IMR-90 (cell line): ENCODE measurements at regions not wholly inside any gene's neighbourhood (a gene's known extent, or its start where the extent isn't known, plus 50 kb on each side); places are given as distances from the start of the nearest gene placed in this dataset.

ENCODE experiments used
- ATAC-seq: fragments of 200-7000 bp; cut with Tn5 transposase; 2 replicates; pipeline ENCODE4 v1.9.1; 2020; ENCODE audit warnings: low read depth, mild to moderate bottlenecking, moderate library complexity
- BruUV-seq: library from RNA; stranded (reverse); fragments of 400-500 nt; replicated peaks from 2 replicates; lab custom pipeline; 2021; lab: Mats Ljungman, UMichigan
- CTCF ChIA-PET: fragments of 300-600 bp; formaldehyde crosslinking; extraction: SDS; loops from one replicate; lab custom pipeline; 2021; ENCODE audit warnings: antibody characterized with exemption; lab: Yijun Ruan, JAX
- POLR2A ChIA-PET: fragments of 300-600 bp; sonication (Branson Sonifier 250); formaldehyde crosslinking; loops from one replicate; lab custom pipeline; 2022; ENCODE audit warnings: antibody characterized with exemption; ENCODE audit not compliant: unreplicated experiment; lab: Charles Lee
- DNase-seq: peaks from one replicate; pipeline ENCODE4 v3.0.0; 2013
- H2AFZ ChIP-seq: replicated peaks from 2 replicates; pipeline ENCODE3; 2013; ENCODE audit warnings: low read length, mild to moderate bottlenecking; ENCODE audit not compliant: poor library complexity
- H2AK5ac ChIP-seq: 2 replicates; pipeline ENCODE4 v1.6.1; 2013; ENCODE audit warnings: low read depth, low read length, inconsistent platforms
- H2AK9ac ChIP-seq: replicated peaks from 2 replicates; pipeline ENCODE3; 2013; ENCODE audit warnings: mild to moderate bottlenecking, low read depth, low read length, moderate library complexity; ENCODE audit not compliant: poor library complexity
- H2BK120ac ChIP-seq: 2 replicates; pipeline ENCODE4 v1.6.1; 2013; ENCODE audit warnings: low read depth, low read length, inconsistent platforms
- H2BK15ac ChIP-seq: 3 replicates; pipeline ENCODE4 v1.6.1; 2013; ENCODE audit warnings: low read depth, low read length, inconsistent platforms
- H2BK20ac ChIP-seq: 2 replicates; pipeline ENCODE4 v1.6.1; 2013; ENCODE audit warnings: low read depth, mild to moderate bottlenecking, inconsistent platforms, low read length, moderate library complexity
- H2BK5ac ChIP-seq: 2 replicates; pipeline ENCODE4 v1.6.1; 2013; ENCODE audit warnings: mild to moderate bottlenecking, low read depth, low read length, inconsistent platforms; ENCODE audit not compliant: poor library complexity, severe bottlenecking
- H3K14ac ChIP-seq: replicated peaks from 2 replicates; pipeline ENCODE4 v1.6.1; 2013; ENCODE audit warnings: low read depth, low read length, inconsistent platforms
- H3K18ac ChIP-seq: 2 replicates; pipeline ENCODE4 v1.6.1; 2013; ENCODE audit warnings: low read depth, low read length, control low read depth
- H3K23ac ChIP-seq: 2 replicates; pipeline ENCODE4 v1.6.1; 2013; ENCODE audit warnings: low read depth, low read length, inconsistent platforms
- H3K27ac ChIP-seq: 2 replicates; pipeline ENCODE4 v1.5.1; 2013; ENCODE audit warnings: mild to moderate bottlenecking, control low read depth, low read length; ENCODE audit not compliant: insufficient read depth
- H3K27me3 ChIP-seq: 2 replicates; pipeline ENCODE4 v1.6.1; 2013; ENCODE audit warnings: low read length; ENCODE audit not compliant: control insufficient read depth, insufficient read depth
- H3K36me3 ChIP-seq: 2 replicates; pipeline ENCODE4 v1.6.1; 2013; ENCODE audit warnings: low read length, mixed read lengths; ENCODE audit not compliant: control insufficient read depth, insufficient read depth
- H3K4ac ChIP-seq: 2 replicates; pipeline ENCODE4 v1.6.1; 2013; ENCODE audit warnings: low read depth, low read length, inconsistent platforms
- H3K4me1 ChIP-seq: 2 replicates; pipeline ENCODE4 v1.6.1; 2013; ENCODE audit warnings: low read length, mixed read lengths; ENCODE audit not compliant: control insufficient read depth, insufficient read depth
- H3K4me2 ChIP-seq: 2 replicates; pipeline ENCODE4 v1.6.1; 2013; ENCODE audit warnings: low read depth, mild to moderate bottlenecking, control low read depth, low read length, moderate library complexity
- H3K4me3 ChIP-seq: 2 replicates; pipeline ENCODE4 v1.5.1; 2013; ENCODE audit warnings: low read depth, mild to moderate bottlenecking, control low read depth, low read length, moderate library complexity; ENCODE audit not compliant: insufficient read depth
- H3K56ac ChIP-seq: 2 replicates; pipeline ENCODE4 v1.6.1; 2013; ENCODE audit warnings: low read length, inconsistent platforms; ENCODE audit not compliant: insufficient read depth; ENCODE audit errors: extremely low read depth
- H3K79me1 ChIP-seq, 2 experiments: 2 replicates each; pipeline ENCODE4 v1.6.1; 2013; ENCODE audit warnings: low read length in 2 of 2, inconsistent platforms in 1 of 2, low read depth in 1 of 2
- H3K9ac ChIP-seq: 2 replicates; pipeline ENCODE4 v1.6.1; 2013; ENCODE audit warnings: low read depth, low read length, control low read depth
- H3K9me1 ChIP-seq: 2 replicates; pipeline ENCODE4 v1.6.1; 2013; ENCODE audit warnings: low read length, inconsistent platforms; ENCODE audit not compliant: insufficient read depth
- H3K9me3 ChIP-seq: 2 replicates; pipeline ENCODE4 v1.6.1; 2013; ENCODE audit warnings: low read length; ENCODE audit not compliant: control insufficient read depth, insufficient read depth
- H4K20me1 ChIP-seq: 2 replicates; pipeline ENCODE4 v1.6.1; 2013; ENCODE audit warnings: low read length, inconsistent platforms; ENCODE audit not compliant: insufficient read depth
- H4K5ac ChIP-seq: 2 replicates; pipeline ENCODE4 v1.6.1; 2013; ENCODE audit warnings: mild to moderate bottlenecking, low read depth, low read length, control low read depth
- H4K8ac ChIP-seq, 2 experiments: 2 replicates each; pipeline ENCODE4 v1.6.1; 2013; ENCODE audit warnings: low read depth in 2 of 2, low read length in 2 of 2, control low read depth in 1 of 2, inconsistent platforms in 1 of 2
- H4K91ac ChIP-seq: 2 replicates; pipeline ENCODE4 v1.6.1; 2013; ENCODE audit warnings: low read depth, low read length, inconsistent platforms; ENCODE audit not compliant: insufficient read depth
- BHLHE40 ChIP-seq: fragments of 150-350 bp; IDR thresholded peaks from 2 replicates; pipeline ENCODE4 v1.6.1; 2016; ENCODE audit warnings: mild to moderate bottlenecking, low read depth, low read length
- CEBPB ChIP-seq: IDR thresholded peaks from 2 replicates; pipeline ENCODE4 v1.6.1; 2012; ENCODE audit warnings: low read depth, low read length, improper control_type of control experiment
- CHD1 ChIP-seq: IDR thresholded peaks from 2 replicates; pipeline ENCODE4 v1.6.1; 2012; ENCODE audit warnings: low read depth, low read length, improper control_type of control experiment
- FOS ChIP-seq: fragments of 150-350 bp; IDR thresholded peaks from 2 replicates; pipeline ENCODE4 v1.6.1; 2016; ENCODE audit warnings: low read depth, low read length
- MAFK ChIP-seq: IDR thresholded peaks from 2 replicates; pipeline ENCODE4 v1.6.1; 2012; ENCODE audit warnings: low read depth, low read length, improper control_type of control experiment
- MAZ ChIP-seq: IDR thresholded peaks from 2 replicates; pipeline ENCODE4 v1.6.1; 2012; ENCODE audit warnings: low read depth, mild to moderate bottlenecking, low read length, improper control_type of control experiment, moderate library complexity, borderline replicate concordance
- NFE2L2 ChIP-seq: fragments of 150-350 bp; IDR thresholded peaks from 2 replicates; pipeline ENCODE4 v1.6.1; 2016; ENCODE audit warnings: low read depth, mild to moderate bottlenecking, low read length
- POLR2A ChIP-seq: IDR thresholded peaks from 2 replicates; pipeline ENCODE4 v1.6.1; 2012; ENCODE audit warnings: mild to moderate bottlenecking, low read depth, low read length
- RAD21 ChIP-seq: IDR thresholded peaks from 2 replicates; pipeline ENCODE4 v1.6.1; 2012; ENCODE audit warnings: low read length, improper control_type of control experiment
- RFX5 ChIP-seq: IDR thresholded peaks from 2 replicates; pipeline ENCODE4 v1.8.0; 2012; ENCODE audit warnings: low read depth, mild to moderate bottlenecking, low read length, moderate library complexity
- USF2 ChIP-seq: fragments of 150-350 bp; IDR thresholded peaks from 2 replicates; pipeline ENCODE4 v1.6.1; 2017; ENCODE audit warnings: mild to moderate bottlenecking, antibody characterized with exemption, low read length, low read depth
- WGBS, 2 experiments: methylation state at CpG; one replicate each; pipeline versions ENCODE4 v1.1.5 to v1.1.7; 2013; ENCODE audit warnings: missing lambda C conversion rate in 2 of 2; ENCODE audit not compliant: insufficient read length in 1 of 2; ENCODE audit errors: extremely low coverage in 2 of 2; 5-methylcytosine and 5-hydroxymethylcytosine counted together
- dilution Hi-C: fragments of 300-500 bp; cut with HindIII; formaldehyde crosslinking; loops from one replicate; pipeline ENCODE4 v1.14.3; 2018; ENCODE audit warnings: low sequenced_read_pairs; ENCODE audit not compliant: unreplicated experiment
- in situ Hi-C: fragments of 300-500 bp; cut with MboI; formaldehyde crosslinking; loops from 3 replicates; pipeline ENCODE4 v1.14.3; 2019; ENCODE audit warnings: low sequenced_read_pairs, inconsistent platforms, mixed read lengths
- intact Hi-C: fragments of 100-400 bp; cut with micrococcal nuclease; formaldehyde crosslinking; loops from 2 replicates; pipeline ENCODE4 v1.10.0; 2022

DNA sequence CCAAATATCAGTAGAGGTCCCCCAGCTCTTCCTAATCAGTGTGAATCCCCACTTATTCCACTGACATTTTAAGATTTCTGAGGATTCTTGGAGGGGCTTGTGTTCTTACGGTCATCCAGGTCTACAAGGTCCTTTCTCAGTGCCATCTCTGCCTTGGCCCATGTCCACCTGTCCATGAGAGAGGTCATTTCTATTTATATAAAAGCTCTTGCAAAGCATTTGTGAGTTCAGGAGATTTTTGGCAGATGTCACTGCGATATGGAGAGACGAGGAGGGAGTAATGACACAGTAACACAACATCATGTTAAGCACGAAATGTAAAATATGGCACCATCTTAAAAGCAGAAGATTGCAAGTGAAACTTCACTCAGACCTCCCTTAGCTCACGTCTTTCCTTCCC, 144.6 kb upstream of the NFIA start:
- Histone ChIP-seq H3K4ac (no peak overlapping the region), H4K8ac (no peak overlapping the region), H2AK9ac (no peak overlapping the region), H2AK5ac (no peak overlapping the region), H2BK120ac (no peak overlapping the region), H3K4me2 (no peak overlapping the region), H3K9me3 (no peaks in the 10 kb centered on the region), H3K18ac (no peak overlapping the region), H3K9me1 (no peaks in the 10 kb centered on the region), H3K4me3 (no peak overlapping the region), H3K23ac (no peak overlapping the region), H3K27me3 (no peaks in the 10 kb centered on the region), H3K36me3 (no peaks in the 10 kb centered on the region), H2BK20ac (no peak overlapping the region), H3K9ac (no peak overlapping the region), H2AFZ (no peak overlapping the region), H3K4me1 (no peaks in the 10 kb centered on the region), H4K91ac (no peak overlapping the region), H3K14ac (no peak overlapping the region), H2BK15ac (no peak overlapping the region), H4K5ac (no peak overlapping the region), H2BK5ac (no peak overlapping the region), H4K20me1 (no peaks in the 10 kb centered on the region), H3K56ac (no peak overlapping the region), H3K27ac (no peak overlapping the region), H3K79me1 (no peaks in the 10 kb centered on the region)
- intact Hi-C loops, result no loop called here
- ATAC-seq (no peak), DNase-seq (no peak)
- in situ Hi-C loops, result no loop called here
- dilution Hi-C loops, result no loop called here
- CTCF ChIA-PET, result no interaction called here
- BruUV-seq, result no TSS peak
- TF ChIP-seq BHLHE40, result no peak
- TF ChIP-seq FOS, result no peak
- no peak for TF ChIP-seq POLR2A
- TF ChIP-seq NFE2L2, result no peak
- TF ChIP-seq USF2, result no peak
- no peak for TF ChIP-seq CEBPB
- TF ChIP-seq MAZ, result no peak
- TF ChIP-seq RAD21, result no peak
- TF ChIP-seq RFX5, result no peak
- no peak for TF ChIP-seq CHD1
- TF ChIP-seq MAFK, result no peak
- no CpG with 5 or more reads among the region's 5 CpGs for WGBS, 2 experiments
- POLR2A ChIA-PET, result interaction anchor here (0.5 kb wide), 1 partner anchor 458 kb away, joined by 3 read pairs; no protein-coding TSS in a partner anchor
